Left lung (tissue), 4 donors: ENCODE measurements at regions not wholly inside any gene's neighbourhood (a gene's known extent, or its start where the extent isn't known, plus 50 kb on each side); places are given as distances from the start of the nearest gene placed in this dataset.

Source experiments
- ATAC-seq: fragments of 200-7000 bp; cut with Tn5 transposase; one replicate; pipeline ENCODE4 v1.9.1; 2020; ENCODE audit warnings: moderate library complexity
- DNase-seq, 4 donors: peaks; one replicate each; pipeline ENCODE4 v3.0.0-alpha.2; 2013 to 2020
- H3K27ac ChIP-seq, 2 donors: fragments of 200-600 bp; sonication (generic) in 1 of 2; one replicate each; pipeline versions ENCODE4 v1.5.0 to v1.8.0; 2020 to 2021
- H3K27me3 ChIP-seq, 2 donors: fragments of 200-600 bp; sonication (generic) in 1 of 2; one replicate each; pipeline versions ENCODE4 v1.5.0 to v1.8.0; 2020 to 2021
- H3K36me3 ChIP-seq, 2 donors: fragments of 200-600 bp; sonication (generic) in 1 of 2; one replicate each; pipeline versions ENCODE4 v1.5.0 to v1.8.0; 2020 to 2021
- H3K4me1 ChIP-seq, 2 donors: fragments of 200-600 bp; one replicate each; pipeline ENCODE4 v1.8.0; 2021
- H3K4me3 ChIP-seq, 2 donors: fragments of 200-600 bp; sonication (generic) in 1 of 2; one replicate each; pipeline versions ENCODE4 v1.5.0 to v1.8.0; 2020 to 2021; ENCODE audit warnings: mild to moderate bottlenecking in 1 of 2
- H3K9me3 ChIP-seq, 2 donors: fragments of 200-600 bp; sonication (generic) in 1 of 2; one replicate each; pipeline versions ENCODE4 v1.5.0 to v1.8.0; 2020 to 2021
- CTCF ChIP-seq, 2 donors: fragments of 200-600 bp; sonication (generic) in 1 of 2; IDR thresholded peaks; one replicate each; pipeline versions ENCODE4 v1.5.0 to v1.8.0; 2021; ENCODE audit warnings: antibody characterized with exemption in 2 of 2
- intact Hi-C, 2 donors: fragments of 100-400 bp; cut with DNase I; formaldehyde crosslinking; loops; one replicate each; pipeline versions ENCODE4 v1.11.2 to v1.14.2; 2022
- donor health status: DM: no; HTN: yes; CAD: no.
- donor health status: DM: no; HTN: no; CAD: no.

DNA sequence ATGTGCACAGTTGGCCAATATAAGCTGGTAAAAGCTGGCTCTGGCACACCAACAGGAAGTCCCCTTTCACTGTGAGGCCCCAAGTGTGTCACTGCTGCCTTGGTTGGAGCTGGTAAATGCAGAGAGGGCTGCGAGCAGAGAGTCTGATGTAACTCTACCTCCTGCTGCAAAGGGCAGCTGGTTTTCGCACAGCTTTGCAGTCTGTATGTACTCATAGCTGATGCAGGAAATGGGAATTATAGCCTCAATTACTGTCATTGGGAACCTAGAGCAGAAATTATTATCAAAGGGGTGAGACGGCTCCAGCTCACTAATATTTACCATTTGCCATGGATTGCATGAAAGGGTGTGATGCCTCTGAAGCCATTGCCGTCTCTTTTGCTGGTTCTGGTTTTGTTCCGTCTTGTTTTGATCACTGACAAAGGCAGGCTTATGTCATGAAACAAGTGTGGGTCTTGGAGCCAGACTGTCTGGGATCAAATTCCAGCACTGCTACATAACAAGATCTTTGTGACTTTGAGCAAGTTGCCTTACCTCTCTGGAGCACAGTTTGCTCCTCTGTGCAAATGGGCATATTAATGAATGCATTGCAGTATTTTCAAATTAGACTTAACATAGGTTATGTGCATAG, 124.3 kb upstream of the SLC25A48 start:
- Histone ChIP-seq H3K4me3 (no peak overlapping the region), H3K27ac (no peak overlapping the region), H3K4me1 (no peaks in the 10 kb centered on the region), H3K27me3 (no peaks in the 10 kb centered on the region), H3K36me3 (no peaks in the 10 kb centered on the region), H3K9me3 (no peaks in the 10 kb centered on the region)
- intact Hi-C loops, result no loop called here
- no peak for DNase-seq
- ATAC-seq, result no peak
- no peak for TF ChIP-seq CTCF (IDR thresholded peaks at IDR 0.05)

DNA sequence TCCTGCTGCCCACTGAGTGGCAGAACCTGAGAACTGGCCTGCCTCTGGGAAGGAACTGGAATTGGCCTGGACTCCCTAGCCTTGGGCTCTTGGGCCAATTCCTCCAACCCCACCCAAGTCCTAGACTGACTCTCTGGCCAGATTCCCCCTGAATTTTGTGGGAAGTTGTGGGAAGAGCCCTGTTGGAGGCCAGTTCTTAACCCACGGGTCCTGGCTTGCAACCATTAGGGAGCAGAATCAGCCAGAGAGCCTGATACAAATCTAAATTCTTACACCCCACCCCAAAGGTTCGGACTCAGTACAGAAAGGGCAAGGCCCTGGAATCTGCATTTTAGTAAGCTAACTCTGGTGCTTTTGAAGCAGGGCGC, 125.3 kb upstream of the SLC25A48 start:
- DNase-seq, result no peak
- no peak for ATAC-seq
- no peaks in the 10 kb centered on the region for H3K9me3 ChIP-seq
- H3K4me1 ChIP-seq, result no peaks in the 10 kb centered on the region
- no peak overlapping the region for H3K27ac ChIP-seq
- no peak overlapping the region for H3K4me3 ChIP-seq
- intact Hi-C loops, result no loop called here
- no peaks in the 10 kb centered on the region for H3K36me3 ChIP-seq
- no peak for TF ChIP-seq CTCF (IDR thresholded peaks at IDR 0.05)
- H3K27me3 ChIP-seq, result no peaks in the 10 kb centered on the region

GRCh38 chr5:135708481-135709207, 125.8 kb upstream of the SLC25A48 start:
- no peaks in the 10 kb centered on the region for H3K36me3 ChIP-seq
- H3K4me3 ChIP-seq, result no peak overlapping the region
- no peak for DNase-seq
- H3K27ac ChIP-seq, result no peak overlapping the region
- H3K27me3 ChIP-seq, result no peaks in the 10 kb centered on the region
- TF ChIP-seq CTCF (IDR thresholded peaks at IDR 0.05), result no peak
- intact Hi-C loops, result no loop called here
- no peaks in the 10 kb centered on the region for H3K4me1 ChIP-seq
- ATAC-seq, result no peak
- H3K9me3 ChIP-seq, result no peaks in the 10 kb centered on the region

DNA sequence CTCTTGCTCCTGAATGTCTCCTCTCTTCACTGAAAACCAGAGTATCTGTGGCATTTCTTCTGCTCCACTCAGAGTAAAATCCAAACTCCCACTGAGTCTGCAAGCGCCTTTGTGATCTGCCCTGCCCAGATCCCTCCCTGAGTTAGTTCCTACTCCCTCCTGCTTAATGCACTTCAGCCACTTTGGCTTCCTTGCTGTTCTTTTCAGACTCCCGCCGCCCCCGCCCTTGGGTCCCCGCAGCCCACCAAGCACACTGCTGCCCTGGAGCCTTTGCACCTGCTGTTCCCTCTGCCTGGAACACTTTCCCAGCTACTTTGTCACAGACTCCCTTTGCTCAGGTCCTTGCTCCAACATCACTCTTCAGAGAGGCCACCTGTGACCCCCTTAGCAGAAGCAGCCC, 127.2 kb upstream of the SLC25A48 start:
- intact Hi-C loops, result no loop called here
- no peak overlapping the region for H3K27ac ChIP-seq
- no peak for TF ChIP-seq CTCF (IDR thresholded peaks at IDR 0.05)
- H3K4me3 ChIP-seq, result no peak overlapping the region
- no peaks in the 10 kb centered on the region for H3K27me3 ChIP-seq
- no peaks in the 10 kb centered on the region for H3K36me3 ChIP-seq
- no peak for DNase-seq
- no peaks in the 10 kb centered on the region for H3K9me3 ChIP-seq
- no peak for ATAC-seq
- no peaks in the 10 kb centered on the region for H3K4me1 ChIP-seq

DNA sequence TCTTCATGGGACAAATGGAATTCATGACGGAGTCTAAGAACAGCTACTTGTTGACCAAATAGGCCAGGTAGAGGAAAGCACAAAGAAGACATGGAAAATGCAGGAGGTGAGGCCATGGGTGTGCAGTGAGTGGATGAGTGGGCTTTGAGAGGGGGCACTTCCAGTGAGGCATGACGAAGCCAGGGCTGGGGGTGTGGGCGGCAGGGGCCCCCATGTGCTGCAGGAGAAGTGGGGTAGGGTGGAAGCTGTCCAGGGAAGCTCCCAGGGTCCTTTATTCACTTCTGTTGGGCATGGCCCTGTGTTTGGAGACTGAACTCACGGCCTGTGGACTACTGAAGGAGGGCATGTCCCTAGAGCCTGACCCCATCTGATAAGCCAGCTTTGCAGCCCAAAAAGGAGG, 127.6 kb upstream of the SLC25A48 start:
- Histone ChIP-seq H3K27ac (no peak overlapping the region), H3K36me3 (no peaks in the 10 kb centered on the region), H3K4me1 (no peaks in the 10 kb centered on the region), H3K4me3 (no peak overlapping the region), H3K9me3 (no peaks in the 10 kb centered on the region), H3K27me3 (no peaks in the 10 kb centered on the region)
- DNase-seq, result no peak
- intact Hi-C loops, result no loop called here
- TF ChIP-seq CTCF (IDR thresholded peaks at IDR 0.05), result no peak
- ATAC-seq, result no peak
